Breast epithelium (tissue), 4 donors: ENCODE measurements at regions not wholly inside any gene's neighbourhood (a gene's known extent, or its start where the extent isn't known, plus 50 kb on each side); places are given as distances from the start of the nearest gene placed in this dataset.
"Not testable (repeated sequence)": the region's sequence is repeated elsewhere in the genome, so short reads cannot be mapped to it uniquely, and the experiment has no call there.

Source experiments
- DNase-seq, 2 donors: peaks; one replicate each; pipeline ENCODE4 v3.0.0-alpha.2; 2019; ENCODE audit warnings: low spot score in 2 of 2
- H3K27ac ChIP-seq, 2 donors: fragments of 200-600 bp; sonication (generic) in 1 of 2; one replicate each; pipeline ENCODE4 v1.5.1; 2016 to 2019; ENCODE audit warnings: mild to moderate bottlenecking in 1 of 2
- H3K27me3 ChIP-seq, 2 donors: fragments of 200-600 bp; sonication (generic) in 1 of 2; one replicate each; pipeline versions ENCODE4 v1.5.1 to v1.6.0; 2017 to 2019; ENCODE audit warnings: control low read depth in 1 of 2, mild to moderate bottlenecking in 1 of 2
- H3K36me3 ChIP-seq: fragments of 200-600 bp; one replicate; pipeline ENCODE4 v1.5.1; 2019
- H3K4me1 ChIP-seq, 2 donors: fragments of 200-600 bp; sonication (generic); one replicate each; pipeline ENCODE4 v1.5.1; 2016 to 2019; ENCODE audit warnings: control low read depth in 1 of 2
- H3K4me3 ChIP-seq, 3 donors: fragments of 200-600 bp; sonication (generic); 1 replicate in 2 of 3; 2 replicates in 1 of 3; pipeline ENCODE4 v1.5.1; 2016 to 2019; ENCODE audit warnings: mild to moderate bottlenecking in 3 of 3, moderate library complexity in 2 of 3
- H3K9me3 ChIP-seq, 2 donors: fragments of 200-600 bp; sonication (generic) in 1 of 2; one replicate each; pipeline ENCODE4 v1.5.1; 2016 to 2019; ENCODE audit warnings: control low read depth in 1 of 2
- CTCF ChIP-seq, 3 donors: fragments of 450-650 bp; IDR thresholded peaks; one replicate each; pipeline ENCODE4 v1.5.1; 2016 to 2017; ENCODE audit warnings: antibody characterized with exemption in 3 of 3, mild to moderate bottlenecking in 3 of 3, moderate library complexity in 3 of 3
- POLR2A ChIP-seq: fragments of 450-650 bp; IDR thresholded peaks from one replicate; pipeline ENCODE4 v1.6.1; 2016; ENCODE audit warnings: antibody characterized with exemption, mild to moderate bottlenecking, moderate library complexity
- POLR2AphosphoS5 ChIP-seq, 3 donors: sonication (generic); formaldehyde crosslinking; IDR thresholded peaks; one replicate each; pipeline ENCODE4 v1.6.1; 2017; ENCODE audit warnings: antibody characterized with exemption in 3 of 3
- intact Hi-C: fragments of 100-400 bp; cut with DNase I; formaldehyde crosslinking; loops from one replicate; pipeline ENCODE4 v1.15.1; 2023; ENCODE audit warnings: low total_unique reads

GRCh38 chrX:114006664-114007063 lies 577.2 kb upstream of the HTR2C start:
- Histone ChIP-seq H3K27ac (no peak overlapping the region), H3K4me3 (no peak overlapping the region), H3K4me1 (no peaks in the 10 kb centered on the region), H3K9me3 (no peaks in the 10 kb centered on the region), H3K36me3 (no peaks in the 10 kb centered on the region), H3K27me3 (peaks cover 0 to 16% of the 10 kb centered on the region in 2 donors)
- DNase-seq = no peak
- intact Hi-C loops = no loop called here
- no peak for TF ChIP-seq CTCF (IDR thresholded peaks at IDR 0.05)
- TF ChIP-seq POLR2A = no peak
- TF ChIP-seq POLR2AphosphoS5 (IDR thresholded peaks at IDR 0.05) = no peak

GRCh38 chrX:113996781-113997180 lies 587.1 kb upstream of the HTR2C start:
- Histone ChIP-seq H3K4me1 (no peaks in the 10 kb centered on the region), H3K9me3 (no peaks in the 10 kb centered on the region), H3K27ac (no peak overlapping the region), H3K36me3 (no peaks in the 10 kb centered on the region), H3K4me3 (no peak overlapping the region), H3K27me3 (peaks cover 0 to 34% of the 10 kb centered on the region in 2 donors)
- intact Hi-C loops = no loop called here
- no peak for TF ChIP-seq POLR2AphosphoS5 (IDR thresholded peaks at IDR 0.05)
- TF ChIP-seq CTCF (IDR thresholded peaks at IDR 0.05) = no peak
- no peak for TF ChIP-seq POLR2A
- DNase-seq = no peak

DNA sequence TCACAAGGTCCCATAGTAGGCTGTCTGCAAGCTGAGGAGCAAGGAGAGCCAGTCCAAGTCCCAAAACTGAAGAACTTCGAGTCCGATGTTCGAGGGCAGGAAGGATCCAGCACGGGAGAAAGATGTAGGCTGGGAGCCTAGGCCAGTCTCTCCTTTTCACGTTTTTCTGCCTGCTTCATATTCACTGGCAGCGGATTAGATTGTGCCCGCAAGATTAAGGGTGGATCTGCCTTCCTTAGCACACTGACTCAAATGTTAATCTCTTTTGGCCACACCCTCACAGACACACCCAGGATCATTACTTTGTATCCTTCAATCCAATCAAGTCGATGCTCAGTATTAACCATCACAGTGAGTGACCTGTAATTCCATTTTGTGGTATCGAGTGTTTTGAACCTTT lies 592.2 kb upstream of the HTR2C start:
- intact Hi-C loops = not testable (repeated sequence)

GRCh38 chrX:113990669-113991068 lies 593.2 kb upstream of the HTR2C start:
- H3K36me3 ChIP-seq, DNase-seq, H3K4me1 ChIP-seq, H3K27ac ChIP-seq, H3K4me3 ChIP-seq, H3K9me3 ChIP-seq, intact Hi-C loops: not testable (repeated sequence)
- peaks cover 0 to 21% of the 10 kb centered on the region in 2 donors for H3K27me3 ChIP-seq

More for the DNA sequence above, 592.2 kb upstream of the HTR2C start:
- H3K4me3 ChIP-seq, H3K27ac ChIP-seq, H3K9me3 ChIP-seq, H3K36me3 ChIP-seq, DNase-seq, H3K4me1 ChIP-seq: not testable (repeated sequence)
- peaks cover 0 to 29% of the 10 kb centered on the region in 2 donors for H3K27me3 ChIP-seq

GRCh38 chrX:113988315-113988935 lies 595.5 kb upstream of the HTR2C start:
- DNase-seq, intact Hi-C loops, H3K9me3 ChIP-seq, H3K4me1 ChIP-seq, H3K4me3 ChIP-seq, H3K27ac ChIP-seq, H3K36me3 ChIP-seq: not testable (repeated sequence)
- peaks cover 0 to 13% of the 10 kb centered on the region in 2 donors for H3K27me3 ChIP-seq

GRCh38 chrX:113986427-113986826 lies 597.5 kb upstream of the HTR2C start:
- H3K27ac ChIP-seq = no peak overlapping the region
- intact Hi-C loops = no loop called here
- no peaks in the 10 kb centered on the region for H3K9me3 ChIP-seq
- no peak for DNase-seq
- H3K4me3 ChIP-seq = no peak overlapping the region
- H3K27me3 ChIP-seq = peaks cover 0 to 29% of the 10 kb centered on the region in 2 donors
- TF ChIP-seq CTCF (IDR thresholded peaks at IDR 0.05) (no peak), POLR2A (no peak), POLR2AphosphoS5 (IDR thresholded peaks at IDR 0.05) (no peak)
- no peaks in the 10 kb centered on the region for H3K4me1 ChIP-seq
- no peaks in the 10 kb centered on the region for H3K36me3 ChIP-seq

- H3K4me1 ChIP-seq = no peaks in the 10 kb centered on the region
- no peaks in the 10 kb centered on the region for H3K36me3 ChIP-seq
- H3K9me3 ChIP-seq = no peaks in the 10 kb centered on the region
- TF ChIP-seq POLR2A = no peak
- TF ChIP-seq CTCF (IDR thresholded peaks at IDR 0.05) = no peak
- TF ChIP-seq POLR2AphosphoS5 (IDR thresholded peaks at IDR 0.05) = no peak
- H3K4me3 ChIP-seq = no peak overlapping the region
- intact Hi-C loops = no loop called here
- peaks cover 0 to 48% of the 10 kb centered on the region in 2 donors for H3K27me3 ChIP-seq
- no peak overlapping the region for H3K27ac ChIP-seq
- no peak for DNase-seq
Measured at GRCh38 chrX:113982766-113983165, 601.1 kb upstream of the HTR2C start.
